ENCODE measurements at regions not wholly inside any gene's neighbourhood (a gene's known extent, or its start where the extent isn't known, plus 50 kb on each side); places are given as distances from the start of the nearest gene placed in this dataset.

DNA sequence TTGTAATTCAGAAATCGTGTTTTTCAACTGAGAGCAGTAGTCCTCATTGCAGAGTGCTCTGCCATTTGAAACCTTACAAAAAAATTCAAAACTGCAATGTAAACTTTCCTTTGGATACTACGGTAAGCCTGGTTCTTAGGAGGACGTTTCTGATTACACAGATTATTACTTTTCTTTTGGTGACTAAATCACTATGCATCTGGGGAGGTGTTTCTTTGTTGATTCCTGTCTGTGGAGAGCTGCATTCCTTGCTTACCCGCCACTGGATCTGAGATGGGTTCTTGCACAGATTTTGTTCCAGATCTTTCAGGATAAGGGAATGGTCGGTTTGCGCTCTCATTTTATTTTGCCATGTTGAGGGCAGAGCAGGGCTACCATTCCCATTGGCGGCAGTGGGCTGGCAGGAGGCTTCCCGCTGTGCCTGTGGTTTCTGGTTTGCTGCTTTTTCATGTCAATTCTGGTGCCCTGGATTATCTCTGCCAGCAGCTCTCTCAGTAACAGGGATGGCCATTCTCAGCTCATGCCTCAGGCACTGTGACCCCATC is 485.1 kb downstream of the GLRX3 start:
- no peak for TF ChIP-seq CTCF (conservative IDR thresholded peaks at IDR 0.05; ENCODE audit: low read depth, low read length)
- no peak for TF ChIP-seq EZH2 (IDR thresholded peaks at IDR 0.05; ENCODE audit: borderline replicate concordance, low read depth, low read length, poor library complexity, severe bottlenecking)

Data from A673 (cell line).